Astrocyte of the hippocampus (primary cell): ENCODE measurements at regions not wholly inside any gene's neighbourhood (a gene's known extent, or its start where the extent isn't known, plus 50 kb on each side); places are given as distances from the start of the nearest gene placed in this dataset.

Experiments
- DNase-seq: peaks from one replicate; pipeline ENCODE4 v3.0.0; 2011; ENCODE audit warnings: low read depth, low spot score

- DNase-seq: peak; percentile 6
Observed at GRCh38 chr9:80382211-80382891, 810.6 kb downstream of the TLE4 start.

DNA sequence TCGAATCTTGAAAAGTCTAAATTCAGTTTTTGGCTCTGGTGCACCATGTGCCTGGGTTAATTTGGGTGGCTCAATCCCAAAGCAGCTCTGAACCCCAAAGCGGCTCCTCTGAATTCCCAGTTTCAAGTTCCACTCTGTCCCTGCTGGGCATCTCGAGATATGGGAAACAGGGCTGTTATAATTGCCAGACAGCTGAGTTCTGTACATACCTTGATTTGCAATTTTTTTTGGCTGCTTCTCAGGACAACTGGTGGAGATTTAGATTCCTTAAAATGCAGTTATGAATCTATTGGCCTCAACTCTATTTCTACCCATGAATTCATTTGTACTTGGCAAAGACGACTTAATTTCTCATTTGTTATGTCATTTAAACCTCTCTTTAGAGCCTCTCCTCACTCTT, 808.5 kb downstream of the TLE4 start:
- DNase-seq: no peak

DNA sequence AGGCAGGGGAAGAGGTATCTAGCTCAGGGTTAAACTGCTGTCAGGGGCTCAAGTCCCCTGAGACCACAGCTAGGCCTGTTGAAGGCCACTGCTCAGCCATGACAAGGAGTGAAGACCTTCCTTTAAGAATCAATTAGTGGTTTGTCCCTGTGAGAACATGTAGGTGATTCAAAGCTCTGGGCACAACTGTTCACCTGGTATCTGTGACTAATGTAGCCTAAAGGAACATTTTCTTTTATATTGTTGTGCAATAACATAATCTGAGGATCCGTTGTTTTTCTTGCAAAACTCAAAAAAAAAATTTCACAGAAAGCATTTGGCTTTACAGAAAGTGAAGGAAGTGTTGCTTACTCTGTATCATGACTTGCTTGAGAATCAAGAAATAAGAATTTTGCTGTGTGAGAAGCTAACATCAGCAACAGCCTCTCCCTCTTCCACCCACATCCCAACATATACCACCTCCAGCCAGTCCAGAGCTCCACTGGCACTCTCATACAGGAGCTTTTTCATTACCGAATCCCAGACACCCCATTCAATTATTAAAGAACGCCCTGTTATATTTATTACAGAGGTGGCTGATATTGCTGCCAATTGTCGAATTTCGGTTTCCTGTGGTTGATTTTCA, 807.0 kb downstream of the TLE4 start:
- no peak for DNase-seq

DNA sequence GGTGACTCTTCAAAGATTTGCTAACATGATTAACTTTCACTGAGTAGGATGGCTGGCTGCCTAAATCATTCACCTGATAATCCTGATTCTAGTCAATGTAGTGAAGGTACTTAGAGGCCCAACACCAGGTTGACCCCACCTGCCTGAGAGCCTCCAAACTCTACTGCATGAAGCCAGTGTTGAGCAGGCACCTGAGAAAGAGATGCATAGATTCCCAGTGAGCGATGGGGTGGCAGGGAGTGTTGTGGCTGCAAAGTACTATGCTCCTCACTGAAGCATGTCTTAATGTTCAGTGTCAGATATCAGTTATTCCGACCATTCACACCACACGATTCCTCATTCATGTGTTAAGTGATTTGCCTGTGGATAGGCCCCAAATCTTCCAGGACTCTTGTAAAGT, 804.4 kb downstream of the TLE4 start:
- no peak for DNase-seq

DNA sequence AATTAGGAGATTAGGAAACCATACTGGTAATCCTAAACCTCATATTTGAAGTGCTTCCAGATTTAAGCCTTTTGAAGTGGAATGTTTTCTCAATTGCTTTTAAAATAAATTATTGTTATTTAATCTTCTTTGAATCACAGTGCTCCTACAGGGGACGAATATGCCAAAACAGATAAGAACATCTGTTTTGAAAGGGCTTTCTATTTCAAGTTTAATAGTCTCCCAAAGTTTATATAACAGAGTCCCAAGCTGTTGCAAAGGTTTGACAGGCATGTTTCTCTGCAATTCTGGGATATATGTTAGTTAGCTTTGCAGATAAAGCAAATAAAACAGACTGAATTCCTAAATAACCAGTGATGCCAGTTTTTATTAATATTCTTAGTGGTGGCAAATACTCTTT, 803.7 kb downstream of the TLE4 start:
- DNase-seq: no peak

DNA sequence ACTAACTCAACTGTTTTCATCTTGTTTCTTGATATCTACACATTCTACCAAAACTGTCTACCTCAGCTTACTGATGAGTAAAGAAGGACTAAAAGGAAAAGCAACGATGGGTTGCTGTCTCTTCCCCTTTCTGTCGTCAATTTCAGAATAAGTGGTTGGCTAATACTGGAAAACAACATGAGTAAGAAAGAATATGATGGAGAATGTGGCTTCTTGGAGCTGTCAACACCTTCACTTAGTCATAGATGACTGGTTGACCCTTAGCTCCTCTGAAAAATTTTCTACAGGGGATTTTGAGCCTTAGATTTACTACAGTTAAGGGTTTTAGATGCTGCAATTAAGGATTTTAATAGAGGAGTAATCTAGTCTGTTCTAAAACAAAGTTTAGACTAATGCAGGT, 797.9 kb downstream of the TLE4 start:
- peak; percentile 9 for DNase-seq

DNA sequence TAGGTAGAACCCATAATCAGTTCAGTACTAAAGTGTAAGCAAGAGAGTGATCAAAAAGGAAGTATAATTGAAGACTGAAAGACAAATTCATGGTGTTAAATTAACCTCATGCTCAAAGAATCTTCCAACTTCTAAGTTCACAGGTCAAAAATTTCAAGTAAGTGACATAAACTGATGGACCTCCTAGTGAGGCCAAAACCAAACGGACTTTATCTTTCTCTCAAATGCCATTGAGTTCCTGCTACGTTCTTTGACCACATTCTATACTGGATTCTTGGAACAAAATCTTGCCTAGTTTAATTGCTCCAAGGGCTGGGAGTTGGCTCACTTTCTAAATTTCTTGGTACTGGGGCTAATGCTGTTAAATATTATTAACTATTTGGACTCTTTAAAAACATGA, 794.9 kb downstream of the TLE4 start:
- no peak for DNase-seq

DNA sequence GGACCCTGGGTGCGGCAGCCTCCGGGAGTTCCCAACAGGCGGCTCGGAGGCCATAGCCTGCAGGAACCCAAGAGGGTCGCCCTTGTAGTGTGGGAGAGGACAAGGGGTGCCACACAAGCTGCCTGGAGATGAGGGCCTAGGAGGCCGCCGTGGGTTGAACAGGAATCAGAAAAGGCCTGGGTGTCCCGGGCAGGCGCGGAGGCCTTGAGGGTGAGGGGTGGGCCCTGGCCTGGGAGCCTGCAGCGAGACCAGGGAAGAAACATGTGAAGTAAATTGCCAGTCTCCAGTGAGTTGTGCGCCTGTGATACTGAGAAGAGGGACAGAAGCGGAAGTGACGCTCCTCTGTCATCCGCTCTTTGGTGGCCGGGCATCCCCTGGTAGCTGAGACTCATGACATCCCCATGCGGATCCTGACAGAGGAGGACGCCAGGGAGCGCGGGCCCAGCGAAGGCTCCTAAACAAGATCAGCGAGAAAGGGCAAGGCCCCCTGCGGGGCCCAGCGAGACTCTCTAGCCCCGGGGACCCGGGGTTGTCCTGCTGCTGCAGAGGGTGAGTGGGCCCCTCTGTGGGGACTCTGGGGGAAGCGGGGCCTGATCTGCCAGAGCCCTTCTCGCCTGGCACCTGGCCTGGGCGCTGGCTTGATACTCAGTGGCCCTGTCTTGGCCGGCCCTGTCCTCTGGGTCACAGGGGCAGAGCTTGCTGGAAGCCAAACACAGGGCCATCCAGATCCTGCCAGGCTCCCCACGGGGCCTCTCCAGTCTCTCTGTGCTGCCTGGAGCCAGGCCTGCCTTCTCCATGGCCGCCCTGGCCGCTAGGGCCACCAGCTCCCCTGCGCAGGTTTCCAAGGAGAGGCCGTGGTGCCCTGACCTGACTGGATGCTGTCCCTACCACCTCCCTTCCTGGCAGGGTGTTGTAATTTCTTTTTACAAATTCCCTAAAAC, 788.4 kb downstream of the TLE4 start:
- DNase-seq: no peak

- DNase-seq: no peak
Observed at GRCh38 chr9:80359291-80359690, 787.5 kb downstream of the TLE4 start.

- DNase-seq: no peak
Observed at GRCh38 chr9:80352967-80353366, 781.2 kb downstream of the TLE4 start.

GRCh38 chr9:80351612-80352011, 779.8 kb downstream of the TLE4 start:
- no peak for DNase-seq

DNA sequence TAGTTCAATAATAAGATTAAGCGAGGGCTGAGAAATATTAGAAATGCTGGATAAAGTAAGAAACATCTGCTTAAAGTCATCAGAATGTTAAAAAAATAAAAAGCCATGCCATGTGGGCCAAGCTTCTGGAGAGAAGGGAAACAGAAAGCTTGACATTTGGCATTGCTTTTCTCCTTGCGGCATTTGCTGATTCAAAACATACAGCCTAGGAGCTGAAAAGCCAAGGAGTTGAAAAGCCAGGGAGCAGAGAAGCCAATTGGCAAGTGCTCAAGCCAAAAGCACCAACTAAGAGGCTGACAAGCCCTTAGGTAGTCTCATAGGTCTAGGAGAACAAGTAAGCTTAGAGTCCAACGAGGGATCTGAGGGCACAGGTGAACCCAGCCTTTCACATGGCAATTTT, 754.3 kb downstream of the TLE4 start:
- no peak for DNase-seq

DNA sequence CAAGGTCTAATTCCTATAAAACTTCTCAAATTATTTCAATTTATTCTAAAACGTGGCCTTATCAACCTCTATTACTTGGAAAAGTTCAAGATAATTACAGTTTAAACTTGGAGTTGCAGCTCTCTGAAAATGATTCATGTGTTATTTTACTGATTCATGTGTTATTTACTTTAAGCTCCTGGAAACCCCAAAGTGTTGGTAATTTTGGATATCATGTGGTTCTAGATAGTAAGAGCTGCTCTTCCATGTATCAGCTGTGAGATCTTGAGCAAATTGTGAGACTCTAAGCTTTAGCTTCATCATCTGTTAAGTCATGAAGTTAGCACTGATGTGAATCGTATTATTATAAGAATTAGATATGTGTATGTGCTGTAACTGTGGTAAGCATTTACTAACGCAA, 749.2 kb downstream of the TLE4 start:
- DNase-seq: peak; percentile 47

DNA sequence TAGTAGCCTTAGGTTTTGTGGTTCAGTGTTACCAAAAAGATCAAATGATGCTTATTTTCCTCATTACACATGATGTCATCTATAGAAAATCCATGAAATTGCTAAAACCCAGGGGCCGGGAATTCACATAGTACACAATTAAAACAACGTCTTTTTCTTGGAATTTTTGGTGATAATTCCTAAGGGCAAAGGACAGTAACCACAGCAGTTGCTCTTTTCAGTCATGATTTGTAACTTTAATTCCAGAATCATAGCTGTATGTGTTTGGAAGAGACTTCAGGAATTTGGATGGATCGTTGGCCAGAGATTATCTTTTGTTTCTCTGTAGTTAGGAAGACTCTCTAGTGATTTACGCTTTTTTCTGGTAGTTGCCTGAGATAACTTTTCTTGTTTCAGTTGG, 748.7 kb downstream of the TLE4 start:
- DNase-seq: peak; percentile 49

- DNase-seq: peak; percentile 56
Observed at GRCh38 chr9:80305136-80305535, 733.4 kb downstream of the TLE4 start.

DNA sequence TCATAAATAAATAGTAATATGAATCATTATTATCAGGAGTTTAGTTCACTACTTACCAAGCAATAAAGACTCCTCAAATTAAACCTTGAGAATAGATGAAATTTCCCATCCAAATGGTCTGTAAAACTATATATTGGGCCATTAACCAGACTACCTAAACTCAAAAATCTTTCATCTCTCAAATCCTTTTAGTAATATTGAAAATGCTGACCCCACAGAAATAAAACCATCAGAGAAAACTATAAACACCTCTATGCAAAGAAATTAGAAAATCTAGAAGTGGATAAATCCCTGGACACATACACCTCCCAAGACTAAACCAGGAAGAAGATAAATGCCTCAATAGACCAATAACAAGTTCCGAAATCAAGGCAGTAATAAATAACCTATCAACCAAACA, 723.2 kb downstream of the TLE4 start:
- DNase-seq: no peak

GRCh38 chr9:80294318-80294717, 722.6 kb downstream of the TLE4 start:
- no peak for DNase-seq

DNA sequence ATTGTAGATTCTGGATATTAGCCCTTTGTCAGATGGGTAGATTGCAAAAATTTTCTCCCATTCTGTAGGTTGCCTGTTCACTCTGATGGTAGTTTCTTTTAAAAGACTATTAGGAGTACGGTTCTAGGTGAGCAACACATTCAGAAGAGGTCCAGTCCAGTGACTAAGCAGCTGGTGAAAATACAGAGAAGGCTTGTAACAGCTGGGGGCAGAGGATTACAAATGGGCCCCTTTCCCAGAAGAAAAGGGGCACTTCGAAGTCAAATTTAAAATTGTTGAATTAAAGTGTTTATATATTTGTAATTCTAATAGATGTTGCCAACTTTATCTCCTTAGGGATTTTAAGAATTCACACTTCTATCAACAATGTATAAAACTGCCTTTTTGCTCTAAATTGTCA, 720.5 kb downstream of the TLE4 start:
- no peak for DNase-seq

GRCh38 chr9:80285326-80285725, 713.6 kb downstream of the TLE4 start:
- peak; percentile 56 for DNase-seq

DNA sequence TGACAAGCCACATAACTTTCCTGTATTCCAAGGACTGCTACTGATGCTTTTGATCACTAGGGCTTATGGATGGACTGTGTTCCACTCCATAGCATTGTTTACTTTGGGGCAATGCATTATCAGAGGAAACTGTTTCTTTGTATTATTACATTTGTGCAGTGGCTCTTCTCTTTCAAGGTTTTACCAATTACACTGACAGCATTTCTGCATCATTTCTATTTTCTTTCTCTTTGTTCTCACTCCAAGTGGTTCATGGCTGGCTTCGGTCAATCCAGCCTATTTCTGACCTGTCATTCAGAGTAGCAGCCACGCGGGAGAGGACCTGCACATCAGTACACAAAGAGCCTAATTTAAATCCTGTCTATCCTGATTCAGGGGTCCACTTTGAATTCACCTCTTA, 711.0 kb downstream of the TLE4 start:
- DNase-seq: no peak

DNA sequence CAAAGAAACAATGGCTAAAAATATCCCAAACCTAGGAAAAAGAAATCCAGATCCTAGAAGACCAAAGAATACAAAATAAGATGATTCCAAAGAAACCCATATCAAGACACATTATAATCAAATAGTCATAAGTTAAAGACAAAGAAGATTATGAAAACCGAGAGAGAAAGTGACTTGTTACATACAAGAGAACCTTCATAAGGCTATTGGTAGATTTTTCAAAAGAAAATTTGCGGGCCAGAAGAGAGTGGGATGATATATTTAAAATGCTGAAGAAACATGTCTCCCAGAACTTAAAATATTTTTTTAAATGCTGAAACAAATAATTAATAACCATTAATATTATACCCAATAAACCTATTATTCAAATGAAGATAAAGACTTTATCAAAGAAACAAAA, 687.3 kb downstream of the TLE4 start:
- DNase-seq: no peak

DNA sequence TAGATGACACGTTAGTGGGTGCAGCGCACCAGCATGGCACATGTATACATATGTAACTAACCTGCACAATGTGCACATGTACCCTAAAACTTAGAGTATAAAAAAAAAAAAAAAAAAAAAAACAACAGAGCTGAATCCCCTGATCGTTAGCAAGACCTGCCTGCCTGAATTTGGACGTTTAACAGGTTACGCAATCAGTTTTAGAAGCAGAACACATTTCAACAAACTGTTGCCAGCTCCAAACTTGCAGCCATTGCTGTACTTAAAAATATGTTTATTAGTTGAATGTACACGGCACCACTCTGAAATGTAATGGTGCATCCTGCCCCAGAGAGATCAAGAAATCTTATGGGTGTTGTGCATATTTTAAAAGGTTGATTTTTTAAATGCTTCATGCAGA, 680.0 kb downstream of the TLE4 start:
- no peak for DNase-seq

- no peak for DNase-seq
Observed at GRCh38 chr9:80242022-80242421, 670.3 kb downstream of the TLE4 start.
